GM23338 (cell line): ENCODE measurements at regions not wholly inside any gene's neighbourhood (a gene's known extent, or its start where the extent isn't known, plus 50 kb on each side); places are given as distances from the start of the nearest gene placed in this dataset.

Experiments used
- ETS1 ChIP-seq: IDR thresholded peaks from 2 replicates; pipeline ENCODE4 v1.6.1; 2016; ENCODE audit warnings: antibody characterized with exemption
- EZH2 ChIP-seq: fragments of 200-600 bp; sonication (generic); IDR thresholded peaks from one replicate; pipeline ENCODE4 v1.8.0; 2017; ENCODE audit warnings: antibody characterized with exemption, mild to moderate bottlenecking, low read depth; ENCODE audit not compliant: unreplicated experiment
- JUNB ChIP-seq: IDR thresholded peaks from one replicate; pipeline ENCODE4 v1.6.1; 2016; ENCODE audit warnings: antibody characterized with exemption; ENCODE audit not compliant: unreplicated experiment
- POLR2AphosphoS5 ChIP-seq: IDR thresholded peaks from 2 replicates; pipeline ENCODE4 v1.6.1; 2016; ENCODE audit warnings: antibody characterized with exemption, low read depth
- TF ChIP-seq, protein P1 (sequence below), 2 experiments: fragments of 200-600 bp in 1 of 2; sonication (generic) in 1 of 2; conservative IDR thresholded peaks; 2 replicates each; pipeline versions ENCODE4 v1.5.1 to v1.6.1; 2016 to 2017; ENCODE audit warnings: antibody characterized with exemption in 2 of 2, low read depth in 2 of 2, mild to moderate bottlenecking in 2 of 2, moderate library complexity in 1 of 2
- TF ChIP-seq, protein P2 (sequence below): IDR thresholded peaks from one replicate; pipeline ENCODE4 v1.6.1; 2018; ENCODE audit warnings: antibody characterized with exemption; ENCODE audit not compliant: unreplicated experiment

- TF ChIP-seq, protein P1, sequence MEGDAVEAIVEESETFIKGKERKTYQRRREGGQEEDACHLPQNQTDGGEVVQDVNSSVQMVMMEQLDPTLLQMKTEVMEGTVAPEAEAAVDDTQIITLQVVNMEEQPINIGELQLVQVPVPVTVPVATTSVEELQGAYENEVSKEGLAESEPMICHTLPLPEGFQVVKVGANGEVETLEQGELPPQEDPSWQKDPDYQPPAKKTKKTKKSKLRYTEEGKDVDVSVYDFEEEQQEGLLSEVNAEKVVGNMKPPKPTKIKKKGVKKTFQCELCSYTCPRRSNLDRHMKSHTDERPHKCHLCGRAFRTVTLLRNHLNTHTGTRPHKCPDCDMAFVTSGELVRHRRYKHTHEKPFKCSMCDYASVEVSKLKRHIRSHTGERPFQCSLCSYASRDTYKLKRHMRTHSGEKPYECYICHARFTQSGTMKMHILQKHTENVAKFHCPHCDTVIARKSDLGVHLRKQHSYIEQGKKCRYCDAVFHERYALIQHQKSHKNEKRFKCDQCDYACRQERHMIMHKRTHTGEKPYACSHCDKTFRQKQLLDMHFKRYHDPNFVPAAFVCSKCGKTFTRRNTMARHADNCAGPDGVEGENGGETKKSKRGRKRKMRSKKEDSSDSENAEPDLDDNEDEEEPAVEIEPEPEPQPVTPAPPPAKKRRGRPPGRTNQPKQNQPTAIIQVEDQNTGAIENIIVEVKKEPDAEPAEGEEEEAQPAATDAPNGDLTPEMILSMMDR (conservative IDR thresholded peaks at IDR 0.05; ENCODE audit: low read depth in 2 of 2): no peak
- TF ChIP-seq EZH2: no peak
- TF ChIP-seq, protein P2, sequence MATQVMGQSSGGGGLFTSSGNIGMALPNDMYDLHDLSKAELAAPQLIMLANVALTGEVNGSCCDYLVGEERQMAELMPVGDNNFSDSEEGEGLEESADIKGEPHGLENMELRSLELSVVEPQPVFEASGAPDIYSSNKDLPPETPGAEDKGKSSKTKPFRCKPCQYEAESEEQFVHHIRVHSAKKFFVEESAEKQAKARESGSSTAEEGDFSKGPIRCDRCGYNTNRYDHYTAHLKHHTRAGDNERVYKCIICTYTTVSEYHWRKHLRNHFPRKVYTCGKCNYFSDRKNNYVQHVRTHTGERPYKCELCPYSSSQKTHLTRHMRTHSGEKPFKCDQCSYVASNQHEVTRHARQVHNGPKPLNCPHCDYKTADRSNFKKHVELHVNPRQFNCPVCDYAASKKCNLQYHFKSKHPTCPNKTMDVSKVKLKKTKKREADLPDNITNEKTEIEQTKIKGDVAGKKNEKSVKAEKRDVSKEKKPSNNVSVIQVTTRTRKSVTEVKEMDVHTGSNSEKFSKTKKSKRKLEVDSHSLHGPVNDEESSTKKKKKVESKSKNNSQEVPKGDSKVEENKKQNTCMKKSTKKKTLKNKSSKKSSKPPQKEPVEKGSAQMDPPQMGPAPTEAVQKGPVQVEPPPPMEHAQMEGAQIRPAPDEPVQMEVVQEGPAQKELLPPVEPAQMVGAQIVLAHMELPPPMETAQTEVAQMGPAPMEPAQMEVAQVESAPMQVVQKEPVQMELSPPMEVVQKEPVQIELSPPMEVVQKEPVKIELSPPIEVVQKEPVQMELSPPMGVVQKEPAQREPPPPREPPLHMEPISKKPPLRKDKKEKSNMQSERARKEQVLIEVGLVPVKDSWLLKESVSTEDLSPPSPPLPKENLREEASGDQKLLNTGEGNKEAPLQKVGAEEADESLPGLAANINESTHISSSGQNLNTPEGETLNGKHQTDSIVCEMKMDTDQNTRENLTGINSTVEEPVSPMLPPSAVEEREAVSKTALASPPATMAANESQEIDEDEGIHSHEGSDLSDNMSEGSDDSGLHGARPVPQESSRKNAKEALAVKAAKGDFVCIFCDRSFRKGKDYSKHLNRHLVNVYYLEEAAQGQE: no peak
- TF ChIP-seq POLR2AphosphoS5: no peak
- no peak for TF ChIP-seq ETS1
- TF ChIP-seq JUNB: no peak
These were observed 71.8 kb upstream of the POMP start for GRCh38 chr13:28587174-28587540.
